Fibroblast of the aortic adventitia (primary cell): ENCODE measurements at regions not wholly inside any gene's neighbourhood (a gene's known extent, or its start where the extent isn't known, plus 50 kb on each side); places are given as distances from the start of the nearest gene placed in this dataset.

Source experiments
- DNase-seq: peaks from one replicate; pipeline ENCODE4 v3.0.0-alpha.2; 2010; ENCODE audit warnings: low read depth
- H3K4me3 ChIP-seq: 2 replicates; pipeline ENCODE4 v1.5.1; 2011; ENCODE audit warnings: low read depth, mild to moderate bottlenecking, control low read depth, low read length, moderate library complexity
- CTCF ChIP-seq: IDR thresholded peaks from 2 replicates; pipeline ENCODE4 v1.5.1; 2011; ENCODE audit warnings: mild to moderate bottlenecking, low read length, control low read depth, inconsistent platforms; ENCODE audit not compliant: insufficient read depth

- no peak for DNase-seq
- no peak overlapping the region for H3K4me3 ChIP-seq
- peak; percentile 7 for TF ChIP-seq CTCF
Observed at GRCh38 chr1:168438626-168439025, 105.2 kb downstream of the XCL2 start.

GRCh38 chr1:168437821-168438220, 106.0 kb downstream of the XCL2 start:
- H3K4me3 ChIP-seq = no peak overlapping the region
- no peak for TF ChIP-seq CTCF
- DNase-seq = no peak

GRCh38 chr1:168435439-168435838, 108.4 kb downstream of the XCL2 start:
- DNase-seq = no peak
- TF ChIP-seq CTCF = no peak

GRCh38 chr1:168433238-168433637, 110.6 kb downstream of the XCL2 start:
- H3K4me3 ChIP-seq = no peak overlapping the region
- TF ChIP-seq CTCF = no peak
- no peak for DNase-seq

More at GRCh38 chr1:168435439-168435838, 108.4 kb downstream of the XCL2 start:
- no peak overlapping the region for H3K4me3 ChIP-seq

- no peak for DNase-seq
- H3K4me3 ChIP-seq = no peak overlapping the region
- no peak for TF ChIP-seq CTCF
Observed at GRCh38 chr1:168431882-168432281, 111.9 kb downstream of the XCL2 start.

GRCh38 chr1:168430321-168430720, 113.5 kb downstream of the XCL2 start:
- DNase-seq = no peak
- no peak for TF ChIP-seq CTCF
- no peak overlapping the region for H3K4me3 ChIP-seq

GRCh38 chr1:168428063-168428731, 115.6 kb downstream of the XCL2 start:
- DNase-seq = peak; percentile 85
- no peak for TF ChIP-seq CTCF
- no peak overlapping the region for H3K4me3 ChIP-seq
